ENCODE measurements at regions not wholly inside any gene's neighbourhood (a gene's known extent, or its start where the extent isn't known, plus 50 kb on each side); places are given as distances from the start of the nearest gene placed in this dataset.

DNA sequence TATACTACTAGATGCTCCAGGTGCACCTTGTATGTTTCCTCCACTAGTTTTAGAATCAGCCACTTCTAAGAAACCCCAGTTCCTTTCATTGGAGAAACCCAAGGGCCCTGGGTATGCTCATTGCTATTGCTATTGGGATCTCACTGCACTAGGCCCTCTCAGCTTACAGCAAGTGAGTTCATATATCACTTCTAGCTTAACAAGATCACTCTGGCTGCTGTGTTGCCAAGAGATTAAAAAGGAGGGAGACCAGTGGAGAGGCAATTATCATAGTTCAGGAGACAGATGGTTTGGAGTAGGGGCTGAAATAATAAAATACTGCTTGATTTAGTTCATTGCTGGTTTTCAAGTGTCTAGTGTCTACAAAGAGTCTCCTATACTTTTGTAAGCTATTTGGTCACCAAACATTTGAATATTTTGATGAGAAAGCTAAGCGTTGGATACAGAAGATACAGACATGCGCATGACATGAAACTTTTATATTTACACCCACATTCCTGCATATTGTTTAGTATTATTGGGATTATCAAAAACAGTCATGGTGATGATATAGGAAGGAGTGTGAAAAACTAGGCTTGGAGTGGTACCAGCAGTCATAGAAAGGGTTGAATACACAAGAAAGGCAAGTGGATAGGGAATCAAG lies 671.9 kb downstream of the ADGRL2 start:
- TF ChIP-seq TAF1 (IDR thresholded peaks at IDR 0.05; ENCODE audit: borderline replicate concordance, insufficient read depth, low read length) (no peak), SIN3A (IDR thresholded peaks at IDR 0.05; ENCODE audit: borderline replicate concordance, insufficient read depth, low read length) (no peak)
